GM10248 (cell line): ENCODE measurements at regions not wholly inside any gene's neighbourhood (a gene's known extent, or its start where the extent isn't known, plus 50 kb on each side); places are given as distances from the start of the nearest gene placed in this dataset.
"Not testable (repeated sequence)": the region's sequence is repeated elsewhere in the genome, so short reads cannot be mapped to it uniquely, and the experiment has no call there.

Experiments used
- CTCF ChIA-PET: fragments of 300-600 bp; sonication (Branson Sonifier 250); formaldehyde crosslinking; extraction: SDS; loops from one replicate; lab custom pipeline; 2021; ENCODE audit warnings: antibody characterized with exemption; lab: Yijun Ruan, JAX
- POLR2A ChIA-PET: fragments of 350-650 bp; sonication (Branson Sonifier 250); formaldehyde crosslinking; extraction: SDS; loops from one replicate; lab custom pipeline; 2020; ENCODE audit warnings: antibody characterized with exemption; lab: Yijun Ruan, JAX
- DNase-seq: peaks from one replicate; pipeline ENCODE4 v3.0.0; 2012; ENCODE audit errors: extremely low spot score
- TF ChIP-seq, protein P1 (sequence below): IDR thresholded peaks from 2 replicates; pipeline ENCODE4 v1.5.1; 2012; ENCODE audit warnings: mild to moderate bottlenecking, low read depth; ENCODE audit errors: extremely low read depth, missing control alignments, control extremely low read depth

DNA sequence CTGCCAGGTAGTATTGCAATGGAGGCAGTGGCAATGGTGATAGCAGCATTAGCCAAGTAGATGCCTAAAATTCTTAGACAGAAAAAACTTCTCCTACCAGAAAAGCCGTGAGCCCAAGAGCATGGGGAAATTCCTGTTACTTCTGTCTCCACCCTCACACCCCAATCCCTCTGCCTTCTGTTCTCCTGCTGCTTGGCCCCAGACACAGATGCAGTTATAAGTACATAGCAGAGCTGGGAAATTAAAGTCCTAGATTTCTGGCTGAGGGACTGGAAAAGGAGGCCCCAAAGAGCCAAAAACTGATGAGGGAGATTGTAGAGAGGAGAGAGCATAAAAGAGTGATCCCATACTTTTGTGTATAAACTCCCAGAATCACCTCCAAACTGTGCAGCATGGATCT lies 166.9 kb downstream of the SMAD6 start:
- DNase-seq, result no peak
- TF ChIP-seq, protein P1, sequence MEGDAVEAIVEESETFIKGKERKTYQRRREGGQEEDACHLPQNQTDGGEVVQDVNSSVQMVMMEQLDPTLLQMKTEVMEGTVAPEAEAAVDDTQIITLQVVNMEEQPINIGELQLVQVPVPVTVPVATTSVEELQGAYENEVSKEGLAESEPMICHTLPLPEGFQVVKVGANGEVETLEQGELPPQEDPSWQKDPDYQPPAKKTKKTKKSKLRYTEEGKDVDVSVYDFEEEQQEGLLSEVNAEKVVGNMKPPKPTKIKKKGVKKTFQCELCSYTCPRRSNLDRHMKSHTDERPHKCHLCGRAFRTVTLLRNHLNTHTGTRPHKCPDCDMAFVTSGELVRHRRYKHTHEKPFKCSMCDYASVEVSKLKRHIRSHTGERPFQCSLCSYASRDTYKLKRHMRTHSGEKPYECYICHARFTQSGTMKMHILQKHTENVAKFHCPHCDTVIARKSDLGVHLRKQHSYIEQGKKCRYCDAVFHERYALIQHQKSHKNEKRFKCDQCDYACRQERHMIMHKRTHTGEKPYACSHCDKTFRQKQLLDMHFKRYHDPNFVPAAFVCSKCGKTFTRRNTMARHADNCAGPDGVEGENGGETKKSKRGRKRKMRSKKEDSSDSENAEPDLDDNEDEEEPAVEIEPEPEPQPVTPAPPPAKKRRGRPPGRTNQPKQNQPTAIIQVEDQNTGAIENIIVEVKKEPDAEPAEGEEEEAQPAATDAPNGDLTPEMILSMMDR, result no peak
- POLR2A ChIA-PET, result no interaction called here
- CTCF ChIA-PET, result interaction anchor here (1.5 kb wide), 1 partner anchor 17 kb away, joined by 4 read pairs; no protein-coding TSS in a partner anchor

DNA sequence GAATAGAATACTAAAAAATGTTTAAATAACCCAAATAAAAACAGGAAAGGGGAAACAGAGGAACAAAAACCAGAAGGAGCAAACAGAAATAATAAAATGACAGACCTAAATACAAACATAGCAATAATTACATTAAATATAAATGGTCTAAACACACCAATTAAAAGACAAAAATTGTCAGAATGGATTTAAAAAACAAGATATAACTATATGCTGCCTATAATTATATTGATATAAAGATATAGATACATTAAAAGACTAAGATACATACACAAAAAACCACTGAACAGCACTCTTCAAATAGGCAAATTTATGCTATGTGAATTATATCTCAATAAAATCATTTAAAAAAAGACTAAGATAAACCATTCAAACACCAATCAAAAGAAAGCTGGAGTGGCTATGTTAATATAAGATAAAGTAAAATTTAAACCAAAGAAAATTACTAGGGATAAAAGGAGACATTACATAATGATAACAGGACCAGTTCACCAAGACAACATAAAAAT lies 168.9 kb downstream of the SMAD6 start:
- TF ChIP-seq, protein P1, result no peak
- ChIA-PET CTCF (interaction anchor here (1.4 kb wide), 1 partner anchor 19 kb away, joined by 4 read pairs; no protein-coding TSS in a partner anchor), POLR2A (no interaction called here)
- DNase-seq, result no peak

DNA sequence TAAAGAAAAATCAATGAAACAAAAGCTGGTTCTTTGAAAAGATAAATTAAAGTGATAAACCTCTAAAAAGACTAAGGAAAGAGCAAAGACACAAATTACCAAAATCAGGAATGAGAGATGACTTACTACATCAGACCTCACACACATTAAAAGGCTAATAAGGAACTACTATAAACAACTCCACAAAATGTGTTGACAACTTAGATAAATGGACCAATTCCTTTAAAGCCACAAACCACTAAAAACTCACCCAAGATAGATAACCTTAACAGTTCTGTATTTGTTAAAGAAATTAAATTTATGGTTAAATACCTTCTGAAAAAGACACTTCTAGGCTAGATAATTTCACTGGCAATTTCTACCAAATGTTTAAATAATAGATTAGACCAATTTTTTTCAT lies 170.4 kb downstream of the SMAD6 start:
- POLR2A ChIA-PET, result no interaction called here
- no peak for DNase-seq
- TF ChIP-seq, protein P1, result no peak
- CTCF ChIA-PET, result interaction anchor here (1.3 to 1.4 kb wide), 2 partner anchors 21 to 585 kb away, joined by 3 to 4 read pairs; no protein-coding TSS in a partner anchor

DNA sequence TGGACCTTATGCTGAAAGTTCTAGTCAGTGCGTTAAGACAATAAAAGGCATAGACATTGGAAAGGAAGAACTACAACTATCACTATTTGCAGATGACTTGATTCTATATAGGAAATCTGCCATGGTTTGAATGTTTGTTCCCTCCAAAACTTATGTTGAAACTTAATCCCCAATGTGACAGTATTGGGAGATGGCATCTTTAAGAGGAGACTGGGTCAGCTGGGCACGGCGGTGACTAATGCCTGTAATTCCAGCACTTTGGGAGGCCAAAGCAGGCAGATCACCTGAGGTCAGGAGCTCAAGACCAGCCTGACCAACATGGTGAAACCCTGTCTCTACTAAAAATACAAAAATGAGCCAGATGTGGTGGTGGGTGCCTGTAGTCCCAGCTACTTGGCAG lies 171.3 kb downstream of the SMAD6 start:
- DNase-seq, POLR2A ChIA-PET: not testable (repeated sequence)
- CTCF ChIA-PET, result interaction anchor here (1.3 kb wide), 1 partner anchor 21 kb away, joined by 4 read pairs; no protein-coding TSS in a partner anchor

DNA sequence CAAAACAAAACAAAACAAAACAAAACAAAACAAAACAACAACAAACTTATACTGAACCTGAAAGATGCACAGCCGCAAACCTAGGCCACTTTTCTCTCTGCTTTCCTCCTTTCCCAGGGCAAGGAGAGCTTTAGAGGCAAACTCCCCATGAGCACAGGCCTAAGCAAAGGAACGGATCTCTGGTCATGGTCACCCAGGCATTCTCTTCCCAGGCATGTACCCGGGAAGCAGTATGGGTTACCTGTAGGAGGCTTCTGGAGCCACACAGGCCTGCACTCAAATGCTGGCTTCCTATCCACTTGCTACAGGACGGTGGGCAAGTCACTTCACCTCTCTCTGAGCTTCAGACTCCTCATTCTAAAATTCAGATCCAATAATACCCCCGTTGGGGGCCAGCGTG lies 171.8 kb downstream of the SMAD6 start:
- ChIA-PET CTCF (interaction anchor here (1.2 to 1.3 kb wide), 2 partner anchors 22 to 24 kb away, joined by 4 read pairs; no protein-coding TSS in a partner anchor), POLR2A (no interaction called here)
- TF ChIP-seq, protein P1, result no peak
- DNase-seq, result no peak

DNA sequence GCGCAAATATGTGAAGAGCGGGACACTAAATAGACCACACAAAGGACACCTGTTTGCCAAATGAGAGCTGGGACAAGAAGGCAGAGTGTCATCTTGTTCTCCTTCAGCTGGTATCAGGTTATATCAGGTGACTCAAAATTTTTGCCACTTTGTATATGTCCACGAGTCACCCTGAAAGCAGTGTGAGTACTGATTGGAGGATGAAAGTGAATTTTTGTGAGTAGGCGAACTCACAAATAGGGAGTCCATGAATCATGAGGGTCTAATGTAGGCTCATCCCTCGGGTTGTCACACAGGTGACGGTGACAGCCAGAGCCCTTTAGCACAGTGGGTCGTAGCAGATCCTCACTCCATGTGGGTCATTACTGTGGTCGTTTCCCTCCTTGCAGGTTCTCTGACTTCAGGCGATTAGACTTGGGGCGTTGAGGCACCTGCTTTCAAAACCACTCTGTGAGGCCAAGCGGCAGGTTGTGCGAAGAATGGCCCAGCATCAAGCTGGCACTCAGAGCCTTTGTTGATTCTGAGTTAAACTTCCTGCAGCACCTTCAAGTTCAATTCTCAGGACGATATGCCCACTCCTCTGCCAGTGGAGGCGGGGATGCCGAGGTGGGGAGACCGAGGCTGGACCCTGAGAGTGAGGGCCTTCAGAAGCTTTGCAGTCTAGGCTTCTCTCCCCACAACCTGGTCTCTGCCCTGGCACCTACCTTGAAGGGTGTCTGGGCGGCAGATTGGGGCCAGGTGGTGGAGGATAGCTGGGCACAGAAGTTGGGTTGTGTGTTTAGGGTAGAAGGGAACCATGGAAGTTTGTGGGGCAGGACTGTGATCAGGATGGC lies 173.8 kb downstream of the SMAD6 start:
- ChIA-PET CTCF (interaction anchor here (0.8 to 1.3 kb wide), 2 partner anchors 24 to 406 kb away, joined by 3 read pairs; no protein-coding TSS in a partner anchor), POLR2A (no interaction called here)
- DNase-seq, result no peak
- TF ChIP-seq, protein P1, result no peak

DNA sequence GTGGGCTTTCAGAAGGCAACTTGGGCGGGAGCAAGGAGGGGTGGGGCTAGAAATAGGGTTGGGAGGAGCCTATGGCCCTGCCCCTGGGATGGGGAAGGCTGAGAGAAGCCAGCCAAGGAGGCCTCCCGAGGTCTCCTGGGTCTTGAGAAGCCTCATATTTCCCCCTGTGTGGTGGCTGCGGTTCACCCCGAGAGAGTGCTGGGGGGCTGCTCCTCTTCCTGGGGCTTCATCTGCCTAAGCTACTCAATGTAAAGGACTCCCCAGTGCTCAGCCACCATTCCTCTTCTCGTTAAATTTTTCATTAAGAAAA lies 174.3 kb downstream of the SMAD6 start:
- POLR2A ChIA-PET, result no interaction called here

More for the DNA sequence above, 174.3 kb downstream of the SMAD6 start:
- CTCF ChIA-PET, result interaction anchor here (0.8 kb wide), 1 partner anchor 25 kb away, joined by 3 read pairs; no protein-coding TSS in a partner anchor
- TF ChIP-seq, protein P1, result no peak
- DNase-seq, result peak; percentile 10
